ENCODE measurements at regions not wholly inside any gene's neighbourhood (a gene's known extent, or its start where the extent isn't known, plus 50 kb on each side); places are given as distances from the start of the nearest gene placed in this dataset.

- Mint-ChIP-seq H3K27me3 (ENCODE audit: low read depth) (peaks cover 14% of the 10 kb centered on the region), H3K4me3 (ENCODE audit: unreplicated experiment) (no peak overlapping the region), H3K36me3 (ENCODE audit: low read depth) (no peaks in the 10 kb centered on the region), H3K4me1 (ENCODE audit: low read depth) (peaks cover 15% of the 10 kb centered on the region), H3K27ac (ENCODE audit: unreplicated experiment) (no peak overlapping the region), H3K9me3 (ENCODE audit: low read depth) (no peaks in the 10 kb centered on the region)
- DNase-seq (ENCODE audit: low spot score), result no peak
- no peak for TF ChIP-seq CTCF (IDR thresholded peaks at IDR 0.05)
Observed at GRCh38 chr7:25319707-25320106, 91.4 kb upstream of the NPVF start.

- no peak overlapping the region for H3K27ac Mint-ChIP-seq (ENCODE audit: unreplicated experiment)
- H3K4me3 Mint-ChIP-seq (ENCODE audit: unreplicated experiment), result no peak overlapping the region
- H3K27me3 Mint-ChIP-seq (ENCODE audit: low read depth), result peaks cover 17% of the 10 kb centered on the region
- DNase-seq (ENCODE audit: low spot score), result no peak
- no peaks in the 10 kb centered on the region for H3K36me3 Mint-ChIP-seq (ENCODE audit: low read depth)
- H3K9me3 Mint-ChIP-seq (ENCODE audit: low read depth), result no peaks in the 10 kb centered on the region
- no peak for TF ChIP-seq CTCF (IDR thresholded peaks at IDR 0.05)
- peaks cover 12% of the 10 kb centered on the region for H3K4me1 Mint-ChIP-seq (ENCODE audit: low read depth)
Observed at GRCh38 chr7:25320791-25321190, 92.5 kb upstream of the NPVF start.

- Mint-ChIP-seq H3K4me1 (ENCODE audit: low read depth) (peaks cover 12% of the 10 kb centered on the region), H3K9me3 (ENCODE audit: low read depth) (no peaks in the 10 kb centered on the region), H3K4me3 (ENCODE audit: unreplicated experiment) (no peak overlapping the region), H3K27ac (ENCODE audit: unreplicated experiment) (no peak overlapping the region), H3K36me3 (ENCODE audit: low read depth) (no peaks in the 10 kb centered on the region), H3K27me3 (ENCODE audit: low read depth) (peaks cover 17% of the 10 kb centered on the region)
- DNase-seq (ENCODE audit: low spot score), result no peak
- no peak for TF ChIP-seq CTCF (IDR thresholded peaks at IDR 0.05)
Observed at GRCh38 chr7:25321424-25321823, 93.1 kb upstream of the NPVF start.

GRCh38 chr7:25322473-25322872 lies 94.2 kb upstream of the NPVF start:
- Mint-ChIP-seq H3K27ac (ENCODE audit: unreplicated experiment) (no peak overlapping the region), H3K4me3 (ENCODE audit: unreplicated experiment) (no peak overlapping the region), H3K27me3 (ENCODE audit: low read depth) (peaks cover 17% of the 10 kb centered on the region), H3K4me1 (ENCODE audit: low read depth) (peaks cover 12% of the 10 kb centered on the region), H3K36me3 (ENCODE audit: low read depth) (no peaks in the 10 kb centered on the region), H3K9me3 (ENCODE audit: low read depth) (no peaks in the 10 kb centered on the region)
- no peak for DNase-seq (ENCODE audit: low spot score)
- TF ChIP-seq CTCF (IDR thresholded peaks at IDR 0.05), result no peak

GRCh38 chr7:25325186-25325757 lies 97.0 kb upstream of the NPVF start:
- peaks cover 12% of the 10 kb centered on the region for H3K4me1 Mint-ChIP-seq (ENCODE audit: low read depth)
- no peak for TF ChIP-seq CTCF (IDR thresholded peaks at IDR 0.05)
- H3K4me3 Mint-ChIP-seq (ENCODE audit: unreplicated experiment), result no peak overlapping the region
- H3K27ac Mint-ChIP-seq (ENCODE audit: unreplicated experiment), result no peak overlapping the region
- no peaks in the 10 kb centered on the region for H3K9me3 Mint-ChIP-seq (ENCODE audit: low read depth)
- H3K27me3 Mint-ChIP-seq (ENCODE audit: low read depth), result peaks cover 15% of the 10 kb centered on the region
- no peak for DNase-seq (ENCODE audit: low spot score)
- H3K36me3 Mint-ChIP-seq (ENCODE audit: low read depth), result no peaks in the 10 kb centered on the region

Data from chondrocyte (in vitro differentiated cells).